Muscle of leg (tissue), 3 donors: ENCODE measurements at regions not wholly inside any gene's neighbourhood (a gene's known extent, or its start where the extent isn't known, plus 50 kb on each side); places are given as distances from the start of the nearest gene placed in this dataset.
A peak's percentile ranks its signal among the peaks of the same experiment; 100 is the strongest.
"Not testable (repeated sequence)": the region's sequence is repeated elsewhere in the genome, so short reads cannot be mapped to it uniquely, and the experiment has no call there.

Source experiments
- DNase-seq: peaks from one replicate; pipeline ENCODE4 v3.0.0; 2013
- H3K27ac ChIP-seq: one replicate; pipeline ENCODE4 v1.5.1; 2013; ENCODE audit warnings: mild to moderate bottlenecking, low read length, control low read depth
- H3K27me3 ChIP-seq: one replicate; pipeline ENCODE4 v1.6.1; 2013; ENCODE audit warnings: low read length; ENCODE audit not compliant: control insufficient read depth, insufficient read depth
- H3K36me3 ChIP-seq: one replicate; pipeline ENCODE4 v1.6.1; 2013; ENCODE audit warnings: low read length; ENCODE audit not compliant: control insufficient read depth, insufficient read depth
- H3K4me1 ChIP-seq: one replicate; pipeline ENCODE4 v1.6.1; 2013; ENCODE audit warnings: low read length; ENCODE audit not compliant: control insufficient read depth, insufficient read depth
- H3K4me3 ChIP-seq: one replicate; pipeline ENCODE4 v1.5.1; 2013; ENCODE audit warnings: low read length, control low read depth
- H3K9me3 ChIP-seq: replicated peaks from 2 replicates; pipeline ENCODE4 v1.6.1; 2013; ENCODE audit warnings: low read depth, low read length; ENCODE audit not compliant: control insufficient read depth
- WGBS: methylation state at CpG from one replicate; pipeline ENCODE4 v1.1.5; 2013; ENCODE audit warnings: missing lambda C conversion rate; ENCODE audit not compliant: insufficient coverage; 5-methylcytosine and 5-hydroxymethylcytosine counted together

DNA sequence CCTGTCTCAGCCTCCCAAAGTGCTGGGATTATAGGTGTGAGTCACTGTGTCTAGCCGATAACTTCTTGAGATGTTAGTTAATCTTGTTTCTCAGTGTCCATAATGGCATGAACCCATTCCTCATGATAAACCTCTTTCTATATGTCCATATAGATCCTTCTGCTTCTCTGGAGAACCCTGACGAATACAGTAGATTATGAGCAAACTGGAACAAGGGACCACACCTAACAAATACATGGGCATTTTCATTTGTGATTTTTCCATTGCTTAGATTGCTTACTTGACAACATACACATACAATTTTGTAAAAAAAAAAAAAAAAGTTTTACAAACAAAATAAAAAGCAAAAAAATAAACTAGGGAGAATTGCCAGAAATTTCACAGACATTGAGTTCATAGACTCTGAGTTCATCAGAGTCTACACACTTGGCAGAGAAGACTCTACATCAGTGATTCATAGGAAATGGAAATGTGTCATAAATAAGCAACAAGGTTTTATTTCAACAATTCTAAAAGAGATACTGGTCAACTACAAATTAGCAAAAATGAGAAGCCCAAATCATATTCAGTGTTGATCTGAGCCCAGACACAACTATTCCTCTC is 96.7 kb downstream of the GALR1 start:
- no CpG with 5 or more reads among the region's 2 CpGs for WGBS
- Histone ChIP-seq H3K36me3 (no peaks in the 10 kb centered on the region), H3K4me1 (peaks cover 22% of the 10 kb centered on the region), H3K27ac (peak overlapping the region; percentile 35), H3K4me3 (no peak overlapping the region), H3K27me3 (no peaks in the 10 kb centered on the region), H3K9me3 (no peaks in the 10 kb centered on the region)
- DNase-seq = peak; percentile 87

GRCh38 chr18:77353349-77353748 is 103.7 kb downstream of the GALR1 start:
- H3K9me3 ChIP-seq, DNase-seq, H3K4me1 ChIP-seq, H3K36me3 ChIP-seq, H3K27ac ChIP-seq, H3K27me3 ChIP-seq, H3K4me3 ChIP-seq: not testable (repeated sequence)
- WGBS = 60% methylated on average over 2 of the region's 3 CpGs

- Histone ChIP-seq H3K36me3 (no peaks in the 10 kb centered on the region), H3K27ac (no peak overlapping the region), H3K4me1 (no peaks in the 10 kb centered on the region), H3K4me3 (no peak overlapping the region), H3K27me3 (no peaks in the 10 kb centered on the region), H3K9me3 (no peaks in the 10 kb centered on the region)
- no peak for DNase-seq
- no CpG with 5 or more reads among the region's 4 CpGs for WGBS
These were observed 110.1 kb downstream of the GALR1 start for GRCh38 chr18:77359561-77360314.

GRCh38 chr18:77360315-77361190 is 110.9 kb downstream of the GALR1 start:
- Histone ChIP-seq H3K9me3 (no peaks in the 10 kb centered on the region), H3K4me1 (no peaks in the 10 kb centered on the region), H3K4me3 (no peak overlapping the region), H3K27ac (no peak overlapping the region), H3K36me3 (no peaks in the 10 kb centered on the region), H3K27me3 (no peaks in the 10 kb centered on the region)
- WGBS = 34% methylated on average over 2 of the region's 3 CpGs
- DNase-seq = peak; percentile 53

- Histone ChIP-seq H3K4me1 (peaks cover 3% of the 10 kb centered on the region), H3K27ac (no peak overlapping the region), H3K36me3 (no peaks in the 10 kb centered on the region), H3K9me3 (no peaks in the 10 kb centered on the region), H3K4me3 (no peak overlapping the region), H3K27me3 (peaks cover 2% of the 10 kb centered on the region)
- DNase-seq = no peak
- 44% methylated on average over 1 of the region's 1 CpG for WGBS
These were observed 111.7 kb downstream of the GALR1 start for GRCh38 chr18:77361382-77361781.

GRCh38 chr18:77365667-77366066 is 116.0 kb downstream of the GALR1 start:
- Histone ChIP-seq H3K27me3 (peaks cover 2% of the 10 kb centered on the region), H3K4me1 (peaks cover 3% of the 10 kb centered on the region), H3K9me3 (peaks cover 12% of the 10 kb centered on the region), H3K36me3 (no peaks in the 10 kb centered on the region), H3K4me3 (no peak overlapping the region), H3K27ac (no peak overlapping the region)
- 0% methylated on average over 1 of the region's 2 CpGs for WGBS
- DNase-seq = peak; percentile 24

DNA sequence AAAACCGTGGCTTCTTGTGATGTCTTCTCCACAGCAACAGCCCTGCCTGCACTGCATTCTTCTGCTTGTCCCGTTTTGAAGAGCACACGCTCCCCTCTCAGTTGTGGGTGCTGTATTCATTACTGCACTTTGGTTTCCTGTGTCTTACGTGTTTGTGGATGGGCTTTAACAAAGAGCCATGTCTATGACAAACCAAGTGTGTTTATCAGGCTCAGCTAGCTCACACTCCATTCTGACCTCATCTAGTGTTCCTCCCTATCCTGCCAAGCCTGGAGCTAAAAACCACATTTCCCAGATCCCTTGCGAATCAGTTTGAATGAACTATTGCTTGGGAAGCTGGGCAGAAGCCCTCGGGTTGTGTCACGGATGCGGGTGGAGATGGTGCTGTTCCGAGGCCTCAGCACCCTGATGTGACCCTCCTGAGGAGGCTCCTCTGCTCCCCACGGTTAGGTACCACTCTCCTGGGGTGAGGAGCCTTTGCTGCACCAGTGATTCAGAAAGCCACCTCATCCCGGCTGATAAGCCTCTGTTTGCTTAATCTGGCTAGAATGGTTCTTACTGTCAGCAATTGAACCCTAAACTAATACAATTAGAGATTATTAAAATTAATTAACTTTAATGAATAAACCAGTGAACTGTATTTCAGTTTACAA is 116.5 kb downstream of the GALR1 start:
- Histone ChIP-seq H3K4me3 (no peak overlapping the region), H3K4me1 (peaks cover 3% of the 10 kb centered on the region), H3K27me3 (peaks cover 2% of the 10 kb centered on the region), H3K36me3 (no peaks in the 10 kb centered on the region), H3K9me3 (peaks cover 12% of the 10 kb centered on the region), H3K27ac (no peak overlapping the region)
- DNase-seq = no peak
- WGBS = 91% methylated on average over 6 of the region's 11 CpGs

DNA sequence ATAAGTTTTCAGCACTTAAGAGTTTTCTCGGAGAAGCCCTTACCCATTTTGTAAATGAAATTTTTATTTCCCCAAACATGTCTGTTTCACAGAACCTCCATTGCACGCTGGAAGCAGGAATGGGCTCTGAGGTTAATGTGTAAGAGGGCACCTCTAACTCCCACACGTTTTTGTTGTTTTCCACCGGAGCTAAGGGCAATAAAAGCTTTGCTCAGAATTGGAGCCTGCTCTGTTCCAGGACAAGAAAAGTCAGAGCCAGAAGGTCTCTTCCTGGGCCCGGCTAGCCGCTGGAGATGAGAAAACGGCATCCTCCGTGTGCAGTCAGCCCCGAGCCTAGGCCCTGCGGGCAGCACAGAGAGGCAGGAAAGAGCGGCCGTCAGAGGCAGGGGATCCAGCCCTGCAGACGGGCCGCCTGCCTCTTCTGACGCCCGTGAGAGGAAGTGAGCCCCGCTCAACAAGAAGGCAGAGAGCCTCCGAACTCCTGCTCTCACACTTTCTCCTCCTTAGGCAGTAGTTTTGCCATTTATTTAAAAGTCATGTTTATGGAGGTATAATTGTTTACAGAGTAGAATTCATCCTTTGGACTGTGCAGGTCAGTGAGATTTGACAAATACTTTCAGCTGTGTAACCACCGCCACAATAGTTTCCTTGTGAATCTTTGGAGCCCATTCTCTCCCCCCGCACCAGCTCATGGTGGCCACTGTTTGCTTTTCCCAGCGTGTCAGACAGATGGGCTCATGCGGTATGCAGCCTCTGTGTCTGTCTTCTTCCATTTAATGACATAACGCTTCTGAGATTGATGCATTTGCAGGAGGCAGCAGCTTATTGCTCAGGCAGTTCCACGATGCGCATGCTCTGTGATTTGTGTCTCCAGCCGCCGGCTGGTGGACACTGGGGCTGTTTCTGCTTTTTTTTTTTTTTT is 117.3 kb downstream of the GALR1 start:
- Histone ChIP-seq H3K4me1 (peaks cover 3% of the 10 kb centered on the region), H3K4me3 (no peak overlapping the region), H3K27ac (no peak overlapping the region), H3K9me3 (peaks cover 12% of the 10 kb centered on the region), H3K27me3 (peaks cover 2% of the 10 kb centered on the region), H3K36me3 (no peaks in the 10 kb centered on the region)
- DNase-seq = peak; percentile 73
- 22% methylated on average over 16 of the region's 27 CpGs for WGBS

DNA sequence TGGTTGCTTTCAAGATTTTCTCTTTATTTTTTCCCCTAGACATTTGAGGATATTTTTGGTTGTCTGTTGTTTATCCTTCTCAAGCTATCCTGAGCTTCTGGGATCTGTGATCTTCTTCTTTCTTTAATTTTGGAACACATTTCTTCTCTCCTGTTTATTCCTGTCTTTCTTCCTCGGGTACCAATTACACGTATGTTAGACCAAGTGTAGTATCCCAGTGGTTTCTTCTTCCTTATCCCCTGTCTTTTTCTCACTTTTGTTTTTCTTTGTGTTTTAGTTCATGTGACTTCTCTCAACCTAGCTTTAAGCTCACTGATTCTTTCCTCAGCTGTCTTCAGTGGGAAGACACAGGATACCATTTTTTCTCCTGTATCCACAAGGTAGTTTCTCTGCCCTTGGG is 120.0 kb downstream of the GALR1 start:
- peaks cover 12% of the 10 kb centered on the region for H3K9me3 ChIP-seq

More for the DNA sequence above, 120.0 kb downstream of the GALR1 start:
- no peak for DNase-seq
- WGBS = no CpG with 5 or more reads among the region's 2 CpGs
- Histone ChIP-seq H3K4me1 (peaks cover 3% of the 10 kb centered on the region), H3K27ac (no peak overlapping the region), H3K4me3 (no peak overlapping the region), H3K36me3 (no peaks in the 10 kb centered on the region), H3K27me3 (peaks cover 2% of the 10 kb centered on the region)
